ENCODE measurements at regions not wholly inside any gene's neighbourhood (a gene's known extent, or its start where the extent isn't known, plus 50 kb on each side); places are given as distances from the start of the nearest gene placed in this dataset.
"Not testable (repeated sequence)": the region's sequence is repeated elsewhere in the genome, so short reads cannot be mapped to it uniquely, and the experiment has no call there.

GRCh38 chr20:4465212-4465611 is 216.1 kb upstream of the ADRA1D start:
- DNase-seq, result peak; percentile 17

GRCh38 chr20:4462801-4463200 is 213.7 kb upstream of the ADRA1D start:
- DNase-seq, result not testable (repeated sequence)

- no peak for DNase-seq
Observed at GRCh38 chr20:4459081-4459480, 210.0 kb upstream of the ADRA1D start.

- DNase-seq, result no peak
Observed at GRCh38 chr20:4457566-4458543, 208.8 kb upstream of the ADRA1D start.

- no peak for DNase-seq
Observed at GRCh38 chr20:4455996-4456395, 206.9 kb upstream of the ADRA1D start.

- no peak for DNase-seq
Observed at GRCh38 chr20:4455301-4455701, 206.2 kb upstream of the ADRA1D start.

GRCh38 chr20:4454111-4454510 is 205.0 kb upstream of the ADRA1D start:
- no peak for DNase-seq

- no peak for DNase-seq
Observed at GRCh38 chr20:4453359-4453758, 204.3 kb upstream of the ADRA1D start.

- DNase-seq, result no peak
Observed at GRCh38 chr20:4451487-4452081, 202.5 kb upstream of the ADRA1D start.

- no peak for DNase-seq
Observed at GRCh38 chr20:4449957-4450715, 201.0 kb upstream of the ADRA1D start.

- DNase-seq, result no peak
Observed at GRCh38 chr20:4445784-4446183, 196.7 kb upstream of the ADRA1D start.

- no peak for DNase-seq
Observed at GRCh38 chr20:4445331-4445730, 196.2 kb upstream of the ADRA1D start.

GRCh38 chr20:4444404-4444803 is 195.3 kb upstream of the ADRA1D start:
- no peak for DNase-seq

GRCh38 chr20:4443016-4443415 is 193.9 kb upstream of the ADRA1D start:
- DNase-seq, result no peak

- no peak for DNase-seq
Observed at GRCh38 chr20:4441871-4442270, 192.8 kb upstream of the ADRA1D start.

- no peak for DNase-seq
Observed at GRCh38 chr20:4441191-4441590, 192.1 kb upstream of the ADRA1D start.

- DNase-seq, result no peak
Observed at GRCh38 chr20:4439461-4439860, 190.4 kb upstream of the ADRA1D start.

- DNase-seq, result no peak
Observed at GRCh38 chr20:4437131-4437530, 188.0 kb upstream of the ADRA1D start.

- no peak for DNase-seq
Observed at GRCh38 chr20:4435671-4436455, 186.8 kb upstream of the ADRA1D start.

GRCh38 chr20:4435225-4435624 is 186.1 kb upstream of the ADRA1D start:
- no peak for DNase-seq

- DNase-seq, result no peak
Observed at GRCh38 chr20:4434681-4435080, 185.6 kb upstream of the ADRA1D start.

- no peak for DNase-seq
Observed at GRCh38 chr20:4431446-4431845, 182.4 kb upstream of the ADRA1D start.

- not testable (repeated sequence) for DNase-seq
Observed at GRCh38 chr20:4430826-4431225, 181.7 kb upstream of the ADRA1D start.
